CD14-positive monocyte (primary cell): ENCODE measurements at regions not wholly inside any gene's neighbourhood (a gene's known extent, or its start where the extent isn't known, plus 50 kb on each side); places are given as distances from the start of the nearest gene placed in this dataset.

Source experiments
- DNase-seq, 3 donors: peaks; one replicate each; pipeline ENCODE4 v3.0.0-alpha.2; 2011 to 2022
- H2AFZ ChIP-seq: 2 replicates; pipeline ENCODE4 v1.6.0; 2012; ENCODE audit warnings: mild to moderate bottlenecking, low read depth, low read length, inconsistent platforms; ENCODE audit not compliant: insufficient read depth, poor library complexity, severe bottlenecking
- H3K27ac ChIP-seq, 2 donors: 1 replicate in 1 of 2; 2 replicates in 1 of 2; pipeline ENCODE4 v1.5.1; 2012 to 2013; ENCODE audit warnings: low read length in 2 of 2, control low read depth in 1 of 2, inconsistent platforms in 1 of 2, low read depth in 1 of 2, mild to moderate bottlenecking in 1 of 2
- H3K27me3 ChIP-seq, 2 donors: one replicate each; pipeline versions ENCODE4 v1.6.0 to v1.6.1; 2011 to 2013; ENCODE audit warnings: low read length in 2 of 2; ENCODE audit not compliant: control insufficient read depth in 2 of 2, insufficient read depth in 2 of 2
- H3K36me3 ChIP-seq, 2 donors: replicated peaks in 1 of 2; 1 replicate in 1 of 2; 2 replicates in 1 of 2; pipeline versions ENCODE4 v1.5.1 to v1.6.1; 2012 to 2013; ENCODE audit warnings: low read length in 2 of 2, control low read depth in 1 of 2, inconsistent platforms in 1 of 2, mild to moderate bottlenecking in 1 of 2; ENCODE audit not compliant: insufficient read depth in 2 of 2, control insufficient read depth in 1 of 2
- H3K4me1 ChIP-seq, 2 donors: 1 replicate in 1 of 2; 2 replicates in 1 of 2; pipeline versions ENCODE4 v1.5.1 to v1.6.1; 2012 to 2013; ENCODE audit warnings: low read length in 2 of 2, control low read depth in 1 of 2, inconsistent platforms in 1 of 2, mild to moderate bottlenecking in 1 of 2, moderate library complexity in 1 of 2; ENCODE audit not compliant: insufficient read depth in 2 of 2, control insufficient read depth in 1 of 2
- H3K4me2 ChIP-seq: replicated peaks from 2 replicates; pipeline ENCODE3; 2012; ENCODE audit warnings: low read length, moderate library complexity, mild to moderate bottlenecking; ENCODE audit not compliant: poor library complexity, severe bottlenecking; ENCODE audit errors: extremely low read depth
- H3K4me3 ChIP-seq, 3 experiments: fragments of 200-600 bp in 1 of 3; sonication (generic) in 1 of 3; replicated peaks in 1 of 3; 1 replicate in 2 of 3; 2 replicates in 1 of 3; pipeline ENCODE4 v1.5.1; 2011 to 2013; ENCODE audit warnings: low read length in 3 of 3, mild to moderate bottlenecking in 3 of 3, control low read depth in 2 of 3, low read depth in 2 of 3, inconsistent platforms in 1 of 3, moderate library complexity in 1 of 3
- H3K79me2 ChIP-seq: 2 replicates; pipeline ENCODE4 v1.6.0; 2012; ENCODE audit warnings: mild to moderate bottlenecking, control low read depth, inconsistent platforms, low read length, moderate library complexity; ENCODE audit not compliant: insufficient read depth
- H3K9ac ChIP-seq: 2 replicates; pipeline ENCODE4 v1.6.0; 2017; ENCODE audit warnings: low read length, mild to moderate bottlenecking; ENCODE audit not compliant: insufficient read depth, poor library complexity, severe bottlenecking
- H3K9me3 ChIP-seq, 2 donors: replicated peaks in 1 of 2; 1 replicate in 1 of 2; 2 replicates in 1 of 2; pipeline versions ENCODE4 v1.5.1 to v1.6.1; 2012 to 2013; ENCODE audit warnings: low read length in 2 of 2, control low read depth in 1 of 2; ENCODE audit not compliant: control insufficient read depth in 1 of 2, insufficient read depth in 1 of 2
- H4K20me1 ChIP-seq: 2 replicates; pipeline ENCODE4 v1.6.0; 2012; ENCODE audit warnings: mild to moderate bottlenecking, low read length, control low read depth, moderate library complexity; ENCODE audit not compliant: insufficient read depth
- H3K27ac Mint-ChIP-seq, 7 donors: one replicate each; pipeline ENCODE4 v1.8.0; 2020; ENCODE audit warnings: mild to moderate bottlenecking in 7 of 7, mixed read lengths in 7 of 7, moderate library complexity in 6 of 7, inconsistent platforms in 2 of 7
- H3K27me3 Mint-ChIP-seq, 3 donors: one replicate each; pipeline ENCODE4 v1.8.0; 2021 to 2022; ENCODE audit warnings: low read depth in 3 of 3, mild to moderate bottlenecking in 3 of 3, mixed read lengths in 3 of 3, moderate library complexity in 3 of 3, inconsistent platforms in 1 of 3
- H3K36me3 Mint-ChIP-seq, 2 donors: one replicate each; pipeline ENCODE4 v1.8.0; 2020; ENCODE audit warnings: mixed read lengths in 2 of 2, inconsistent platforms in 1 of 2, mild to moderate bottlenecking in 1 of 2
- H3K4me1 Mint-ChIP-seq: one replicate; pipeline ENCODE4 v1.8.0; 2020; ENCODE audit warnings: mild to moderate bottlenecking, mixed read lengths
- H3K4me3 Mint-ChIP-seq, 2 donors: one replicate each; pipeline ENCODE4 v1.8.0; 2020; ENCODE audit warnings: mild to moderate bottlenecking in 2 of 2, mixed read lengths in 2 of 2, moderate library complexity in 1 of 2
- H3K9me3 Mint-ChIP-seq, 7 donors: one replicate each; pipeline ENCODE4 v1.8.0; 2020 to 2022; ENCODE audit warnings: mixed read lengths in 7 of 7, mild to moderate bottlenecking in 6 of 7, moderate library complexity in 6 of 7, inconsistent platforms in 2 of 7
- WGBS: methylation state at CpG from one replicate; pipeline ENCODE4 v1.1.5; 2013; ENCODE audit warnings: missing lambda C conversion rate; ENCODE audit not compliant: insufficient coverage; 5-methylcytosine and 5-hydroxymethylcytosine counted together
- intact Hi-C, 2 donors: fragments of 100-400 bp; cut with micrococcal nuclease; formaldehyde crosslinking; loops; one replicate each; pipeline versions ENCODE4 v1.15.0 to v1.15.1; 2023
- TF ChIP-seq, protein P1 (sequence below): fragments of 200-600 bp; IDR thresholded peaks from one replicate; pipeline ENCODE4 v1.8.0; 2022; ENCODE audit warnings: antibody characterized with exemption, mild to moderate bottlenecking

- intact Hi-C loops, result no loop called here
- Histone ChIP-seq H3K27ac (no peak overlapping the region), H3K9me3 (no peaks in the 10 kb centered on the region), H3K4me2 (no peak overlapping the region), H3K36me3 (no peaks in the 10 kb centered on the region), H3K9ac (no peak overlapping the region), H3K27me3 (no peaks in the 10 kb centered on the region), H3K4me3 (no peak overlapping the region), H3K79me2 (no peaks in the 10 kb centered on the region), H2AFZ (no peak overlapping the region), H4K20me1 (no peaks in the 10 kb centered on the region), H3K4me1 (no peaks in the 10 kb centered on the region)
- WGBS, result no CpG with 5 or more reads among the region's 4 CpGs
- Mint-ChIP-seq H3K27ac (no peak overlapping the region), H3K4me3 (no peak overlapping the region), H3K9me3 (peaks cover 0 to 27% (median 13%) of the 10 kb centered on the region in 7 donors), H3K4me1 (no peaks in the 10 kb centered on the region), H3K27me3 (peaks cover 2 to 3% (median 2%) of the 10 kb centered on the region in 3 donors), H3K36me3 (no peaks in the 10 kb centered on the region)
- no peak for DNase-seq
- TF ChIP-seq, protein P1, sequence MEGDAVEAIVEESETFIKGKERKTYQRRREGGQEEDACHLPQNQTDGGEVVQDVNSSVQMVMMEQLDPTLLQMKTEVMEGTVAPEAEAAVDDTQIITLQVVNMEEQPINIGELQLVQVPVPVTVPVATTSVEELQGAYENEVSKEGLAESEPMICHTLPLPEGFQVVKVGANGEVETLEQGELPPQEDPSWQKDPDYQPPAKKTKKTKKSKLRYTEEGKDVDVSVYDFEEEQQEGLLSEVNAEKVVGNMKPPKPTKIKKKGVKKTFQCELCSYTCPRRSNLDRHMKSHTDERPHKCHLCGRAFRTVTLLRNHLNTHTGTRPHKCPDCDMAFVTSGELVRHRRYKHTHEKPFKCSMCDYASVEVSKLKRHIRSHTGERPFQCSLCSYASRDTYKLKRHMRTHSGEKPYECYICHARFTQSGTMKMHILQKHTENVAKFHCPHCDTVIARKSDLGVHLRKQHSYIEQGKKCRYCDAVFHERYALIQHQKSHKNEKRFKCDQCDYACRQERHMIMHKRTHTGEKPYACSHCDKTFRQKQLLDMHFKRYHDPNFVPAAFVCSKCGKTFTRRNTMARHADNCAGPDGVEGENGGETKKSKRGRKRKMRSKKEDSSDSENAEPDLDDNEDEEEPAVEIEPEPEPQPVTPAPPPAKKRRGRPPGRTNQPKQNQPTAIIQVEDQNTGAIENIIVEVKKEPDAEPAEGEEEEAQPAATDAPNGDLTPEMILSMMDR, result no peak
These were observed 112.0 kb downstream of the SOX2 start for GRCh38 chr3:181823716-181824115.

DNA sequence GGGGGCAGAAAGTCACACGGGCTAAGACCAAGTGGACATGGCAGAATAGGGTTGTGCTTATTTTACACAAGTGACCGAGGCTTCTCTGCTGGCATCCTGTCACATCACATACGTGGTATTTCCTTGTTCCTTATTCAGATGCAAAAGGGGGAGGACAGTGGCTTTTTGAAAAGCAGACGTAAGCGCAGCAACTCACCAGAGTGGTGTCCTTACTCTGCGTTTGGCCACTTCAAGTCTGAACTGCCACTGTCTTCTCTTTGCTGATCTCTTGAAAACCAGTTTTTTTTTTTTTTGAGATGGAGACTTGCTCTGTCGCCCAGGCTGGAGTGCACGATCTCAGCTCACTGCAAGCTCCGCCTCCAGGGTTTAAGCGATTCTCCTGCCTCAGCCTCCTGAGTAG, 113.2 kb downstream of the SOX2 start:
- Histone ChIP-seq H3K79me2 (no peaks in the 10 kb centered on the region), H3K36me3 (no peaks in the 10 kb centered on the region), H3K27ac (no peak overlapping the region), H3K4me3 (no peak overlapping the region), H3K4me2 (no peak overlapping the region), H3K9ac (no peak overlapping the region), H3K4me1 (no peaks in the 10 kb centered on the region), H4K20me1 (no peaks in the 10 kb centered on the region), H2AFZ (no peak overlapping the region), H3K27me3 (no peaks in the 10 kb centered on the region), H3K9me3 (no peaks in the 10 kb centered on the region)
- TF ChIP-seq, protein P1, result no peak
- Mint-ChIP-seq H3K9me3 (peaks cover 0 to 22% (median 12%) of the 10 kb centered on the region in 7 donors), H3K36me3 (no peaks in the 10 kb centered on the region), H3K27me3 (peaks cover 2 to 3% (median 2%) of the 10 kb centered on the region in 3 donors), H3K4me1 (no peaks in the 10 kb centered on the region), H3K4me3 (no peak overlapping the region), H3K27ac (no peak overlapping the region)
- DNase-seq, result no peak
- WGBS, result 86% methylated on average over 9 of the region's 10 CpGs
- intact Hi-C loops, result no loop called here
